PFSK-1 (cell line): ENCODE measurements at regions not wholly inside any gene's neighbourhood (a gene's known extent, or its start where the extent isn't known, plus 50 kb on each side); places are given as distances from the start of the nearest gene placed in this dataset.

ENCODE experiments used
- POLR2AphosphoS5 ChIP-seq: IDR thresholded peaks from 2 replicates; pipeline ENCODE4 v1.6.1; 2012; ENCODE audit warnings: low read depth, mild to moderate bottlenecking, control low read depth, low read length, moderate library complexity
- TAF1 ChIP-seq: IDR thresholded peaks from 2 replicates; pipeline ENCODE4 v1.6.1; 2012; ENCODE audit warnings: low read length, control low read depth, borderline replicate concordance; ENCODE audit not compliant: insufficient read depth

DNA sequence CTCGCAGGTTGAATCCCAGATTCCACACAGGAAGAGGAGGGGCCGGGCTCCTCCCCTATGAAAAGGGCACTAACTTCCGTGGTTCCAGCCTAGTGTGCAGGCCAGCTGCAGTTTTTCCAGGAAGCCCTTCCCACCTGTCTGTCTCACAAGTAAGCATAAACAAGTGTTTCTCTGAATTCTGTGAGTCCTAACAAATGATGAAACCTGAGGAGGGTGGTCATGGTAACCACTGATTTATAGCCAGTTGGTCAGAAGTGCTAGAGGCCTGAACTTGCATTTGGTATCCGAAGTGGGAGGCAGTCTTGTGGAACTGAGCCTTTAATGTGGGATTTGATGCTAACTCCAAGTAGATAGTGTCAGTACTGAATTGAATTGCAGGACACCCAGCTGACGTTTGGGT, 54.7 kb upstream of the STEAP4 start:
- no peak for TF ChIP-seq TAF1
- no peak for TF ChIP-seq POLR2AphosphoS5
